ENCODE measurements at regions not wholly inside any gene's neighbourhood (a gene's known extent, or its start where the extent isn't known, plus 50 kb on each side); places are given as distances from the start of the nearest gene placed in this dataset.

- no peak for DNase-seq (ENCODE audit: low spot score)
Observed at GRCh38 chr4:26137288-26137687, 183.5 kb upstream of the RBPJ start.

- no peak for DNase-seq (ENCODE audit: low spot score)
Observed at GRCh38 chr4:26139310-26139924, 181.4 kb upstream of the RBPJ start.

DNA sequence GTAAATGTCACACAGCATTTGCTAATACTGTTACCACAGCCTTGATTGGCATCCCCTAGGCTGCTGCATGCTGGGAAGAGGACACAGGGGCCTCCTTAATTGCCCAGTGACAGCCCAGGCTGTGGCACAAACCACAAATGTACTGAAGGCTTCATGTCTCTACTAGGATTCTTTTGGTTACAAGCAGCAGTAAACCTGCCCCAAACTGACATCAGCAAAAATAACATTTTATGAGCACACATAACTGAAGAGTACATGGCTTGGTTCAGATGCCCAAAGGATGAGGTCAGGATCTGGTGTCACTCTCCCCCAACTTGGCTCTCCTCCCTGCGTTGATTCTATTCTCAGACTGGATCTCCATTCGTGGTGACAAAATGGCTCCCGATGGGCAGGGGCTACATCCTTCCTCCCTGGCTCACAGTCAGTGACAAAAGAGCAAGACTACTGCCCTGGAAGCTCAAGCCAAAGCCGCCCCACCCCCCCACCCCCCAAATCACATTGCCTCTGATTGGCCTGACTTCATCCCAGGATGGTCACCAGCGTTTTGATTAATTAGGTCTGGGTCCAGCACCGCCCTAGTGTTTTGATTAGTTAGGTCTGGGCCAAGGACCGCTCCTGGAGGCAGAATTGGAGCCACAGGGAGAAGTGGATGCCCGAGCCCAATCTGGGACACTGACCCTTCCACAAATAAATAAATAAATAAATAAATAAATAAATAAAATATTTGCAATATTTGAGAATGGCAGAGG is 180.5 kb upstream of the RBPJ start:
- peak; percentile 73 for DNase-seq (ENCODE audit: low spot score)

DNA sequence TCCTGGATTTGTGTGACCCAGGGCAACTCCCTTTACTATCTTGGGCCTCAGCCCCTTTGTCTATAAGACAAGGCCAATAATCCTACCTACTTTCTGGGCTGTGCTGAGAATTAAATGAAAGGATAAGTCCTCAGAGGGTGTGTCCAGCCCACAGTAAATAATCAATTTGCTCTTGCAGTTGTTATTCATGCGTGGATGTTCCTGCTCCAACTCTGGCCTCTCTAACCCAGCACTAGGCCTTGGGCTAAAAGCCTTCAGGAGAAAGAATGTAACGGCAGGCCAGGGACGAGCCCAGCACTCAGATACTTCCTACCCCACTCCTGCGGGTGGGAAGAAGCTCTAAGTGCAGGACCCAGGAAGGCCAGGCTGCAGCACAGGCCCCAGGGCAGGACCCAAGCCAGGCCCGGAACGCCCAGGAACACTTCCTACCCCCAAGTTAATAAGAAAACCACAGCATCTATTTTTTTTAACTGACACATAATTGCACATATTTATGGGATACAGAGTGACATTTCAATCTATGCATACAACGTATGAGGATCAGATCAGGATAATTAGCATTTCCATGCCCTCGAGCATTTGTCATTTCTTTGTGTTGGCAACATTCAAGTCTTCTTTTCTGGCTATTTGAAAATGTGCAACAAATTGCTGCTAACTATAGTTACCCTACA is 179.6 kb upstream of the RBPJ start:
- DNase-seq (ENCODE audit: low spot score) = no peak

- DNase-seq (ENCODE audit: low spot score) = peak; percentile 36
Observed at GRCh38 chr4:26141911-26142638, 178.7 kb upstream of the RBPJ start.

DNA sequence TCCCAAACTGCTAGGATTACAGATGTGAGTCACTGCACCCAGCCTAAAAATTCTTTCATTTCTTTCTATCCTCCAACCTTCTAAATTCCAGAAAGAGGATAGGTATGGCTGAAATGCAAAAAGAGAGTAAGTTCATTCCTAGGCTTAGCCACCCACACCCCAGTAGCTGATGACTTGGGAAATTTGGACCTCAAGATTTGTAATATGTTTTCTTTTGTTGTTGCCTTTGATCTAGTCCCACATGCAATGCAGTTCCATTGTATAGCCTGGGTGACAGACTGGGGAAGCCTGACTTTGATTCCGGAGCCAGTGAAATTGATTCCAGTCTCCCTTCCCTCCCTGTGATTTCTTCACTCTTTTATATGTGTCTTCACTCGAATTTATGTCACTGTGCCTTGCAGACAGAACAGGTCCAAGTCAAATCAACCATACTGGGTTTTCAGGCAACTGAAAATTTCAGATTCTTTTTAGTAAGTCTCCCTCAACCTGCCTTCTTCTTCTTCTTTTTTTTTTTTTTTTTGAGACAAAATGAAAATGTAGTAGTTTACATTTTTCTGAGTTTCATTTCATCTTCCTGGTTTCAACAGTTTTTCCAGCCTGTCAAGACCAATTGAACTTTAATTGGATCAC is 176.2 kb upstream of the RBPJ start:
- no peak for DNase-seq (ENCODE audit: low spot score)

DNA sequence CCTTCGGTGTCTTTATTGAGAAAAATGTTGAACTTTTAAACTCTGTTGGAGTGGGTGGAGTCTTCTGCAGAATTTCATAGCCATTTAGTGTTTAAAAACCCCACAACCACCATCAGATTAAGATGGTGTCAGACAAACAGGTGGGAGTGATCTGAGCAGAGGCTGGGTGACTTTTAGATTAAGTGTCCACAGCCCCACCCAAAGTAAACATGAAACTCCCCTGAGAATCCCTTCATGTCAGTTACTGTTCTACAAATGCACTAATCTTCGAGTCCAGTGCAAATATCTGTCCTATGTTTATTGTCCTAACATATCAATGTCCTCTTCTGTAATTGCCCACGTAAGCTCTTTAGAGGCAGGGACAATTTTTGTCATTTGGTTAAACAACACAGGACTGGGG is 175.6 kb upstream of the RBPJ start:
- no peak for DNase-seq (ENCODE audit: low spot score)

- DNase-seq (ENCODE audit: low spot score) = no peak
Observed at GRCh38 chr4:26148927-26149326, 171.9 kb upstream of the RBPJ start.

- DNase-seq (ENCODE audit: low spot score) = no peak
Observed at GRCh38 chr4:26150948-26151347, 169.9 kb upstream of the RBPJ start.

GRCh38 chr4:26151615-26152014 is 169.2 kb upstream of the RBPJ start:
- no peak for DNase-seq (ENCODE audit: low spot score)

DNA sequence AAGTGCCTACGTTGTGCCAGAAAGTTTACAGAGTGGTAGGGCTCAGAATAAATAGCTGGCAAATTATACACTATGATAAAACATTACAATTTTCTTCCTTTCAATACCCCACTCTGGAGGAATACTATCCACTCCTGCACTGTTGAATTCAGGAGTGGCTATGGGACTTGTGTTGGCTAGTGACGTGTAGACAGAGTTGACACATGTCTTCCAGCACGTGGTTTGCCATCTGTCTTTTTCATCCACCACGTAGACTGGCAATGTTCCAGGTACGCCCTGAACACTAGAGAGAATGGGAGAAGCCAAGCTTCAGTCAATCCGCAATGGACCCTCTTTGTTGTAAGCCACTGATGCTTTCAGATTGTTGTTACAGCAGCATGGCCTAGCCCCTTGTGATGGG is 168.8 kb upstream of the RBPJ start:
- no peak for DNase-seq (ENCODE audit: low spot score)

DNA sequence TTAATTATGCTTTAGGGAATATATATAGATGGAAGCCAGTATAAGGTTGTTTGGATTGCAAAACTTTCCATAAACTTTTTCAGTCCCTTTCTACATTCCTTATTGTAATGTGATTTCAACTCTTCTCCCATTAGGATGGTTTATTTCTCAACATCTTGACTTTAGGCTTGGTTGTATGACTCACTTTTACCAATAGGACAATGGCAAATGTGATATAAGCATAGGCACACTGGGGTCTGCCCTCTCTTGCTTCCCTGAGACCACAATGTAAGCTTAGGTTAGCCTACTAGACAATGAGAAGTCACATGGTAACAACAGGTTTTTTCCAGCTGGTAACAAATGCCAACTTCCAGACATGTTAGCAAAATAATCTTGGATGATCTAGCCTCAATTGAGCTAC is 163.3 kb upstream of the RBPJ start:
- peak; percentile 31 for DNase-seq (ENCODE audit: low spot score)

GRCh38 chr4:26160591-26160990 is 160.2 kb upstream of the RBPJ start:
- DNase-seq (ENCODE audit: low spot score) = no peak

DNA sequence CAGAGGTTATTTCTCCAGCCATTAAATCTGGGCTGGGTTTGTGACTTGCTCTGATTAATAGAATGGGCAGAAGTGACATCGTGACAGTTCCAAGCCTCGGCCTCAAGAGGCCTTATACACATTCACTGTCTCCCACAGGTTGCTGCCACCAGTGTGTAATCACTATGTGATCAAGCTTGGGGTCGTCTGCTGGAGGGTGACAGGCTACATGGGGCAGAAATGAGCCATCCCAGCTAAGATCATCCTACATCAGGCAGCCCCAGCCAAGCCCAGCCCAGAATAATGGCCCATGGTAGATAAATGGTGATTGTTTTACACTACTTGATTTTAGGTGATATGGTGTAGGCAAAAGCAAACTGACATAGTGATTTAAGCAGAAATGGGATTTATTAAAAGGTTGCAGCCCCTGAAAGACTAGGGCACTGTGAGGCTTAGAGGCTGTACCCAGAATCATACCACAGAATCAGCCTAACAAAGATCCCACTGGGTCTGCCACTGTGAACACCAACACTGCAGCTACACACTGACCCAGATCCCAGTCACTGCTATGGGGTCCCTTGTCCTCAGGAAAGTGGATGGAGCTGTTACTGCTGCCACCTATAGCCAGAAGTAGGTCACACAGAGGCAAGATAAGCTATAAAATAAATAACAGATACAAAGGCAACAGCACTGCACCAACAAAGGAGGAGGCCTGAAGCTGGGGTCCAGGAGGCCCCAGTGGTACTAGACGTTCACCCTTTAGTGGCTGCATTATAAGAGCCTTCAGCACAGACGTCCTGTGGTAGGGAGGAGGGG is 159.6 kb upstream of the RBPJ start:
- no peak for DNase-seq (ENCODE audit: low spot score)

DNA sequence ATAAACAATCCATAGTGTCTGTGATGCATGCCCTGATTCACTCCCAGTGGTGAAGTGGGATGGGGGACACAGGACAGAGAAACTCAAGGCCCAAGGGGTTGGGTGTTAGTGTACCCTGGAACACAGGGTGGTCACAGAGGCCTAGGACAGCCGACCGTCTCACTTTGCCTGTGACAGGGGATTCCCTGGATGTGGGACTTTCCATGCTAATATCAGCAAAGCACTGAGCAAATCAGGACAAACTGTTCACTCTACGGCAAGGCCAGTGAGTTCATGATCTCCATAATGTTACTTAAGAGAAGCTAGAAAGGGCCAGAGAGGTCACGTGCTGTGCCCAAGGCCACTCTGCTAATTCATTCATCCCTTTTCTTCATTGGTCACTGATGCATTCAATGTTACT is 158.7 kb upstream of the RBPJ start:
- no peak for DNase-seq (ENCODE audit: low spot score)

DNA sequence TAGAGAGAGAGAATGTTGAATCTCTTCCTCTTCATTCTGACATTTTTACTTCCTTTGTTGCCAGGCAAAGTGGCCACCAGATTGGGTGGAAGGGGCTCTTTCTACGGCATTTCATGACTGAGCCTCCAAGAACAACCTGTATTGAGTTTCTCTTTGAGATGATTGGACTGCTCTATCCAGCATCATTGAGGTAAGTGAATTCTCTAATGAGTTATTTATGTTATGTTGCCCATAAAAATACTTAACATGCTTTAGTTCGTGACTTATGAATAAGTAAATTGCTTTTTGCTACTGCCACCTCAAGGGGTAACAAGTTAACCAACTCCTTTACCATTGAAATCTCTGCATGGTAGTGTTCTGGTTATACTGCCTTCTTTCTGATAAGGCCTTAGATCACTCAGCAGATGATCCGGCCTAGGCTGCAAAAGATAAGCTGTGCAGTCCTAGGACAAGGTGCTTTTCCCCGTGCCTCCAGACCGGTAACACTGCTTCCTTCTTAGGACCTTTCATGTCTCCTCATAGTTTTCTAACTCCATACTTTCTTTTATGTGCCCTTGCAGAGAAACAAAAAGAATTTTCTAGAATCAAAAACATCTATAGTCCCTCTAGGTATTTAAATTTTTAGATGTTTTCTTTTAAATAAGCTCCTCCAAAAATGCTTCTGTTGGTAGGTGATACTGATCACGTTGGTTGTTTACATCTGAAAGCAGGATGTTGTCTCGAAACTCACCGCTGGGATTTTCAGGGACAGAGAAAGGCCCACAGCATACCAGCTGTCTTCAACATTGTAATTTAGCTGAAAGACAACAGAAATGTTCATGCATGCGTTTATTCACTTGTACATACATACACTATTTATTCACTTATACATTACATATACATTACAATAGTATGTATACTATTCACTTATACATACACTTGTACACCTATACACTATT is 157.1 kb upstream of the RBPJ start:
- no peak for DNase-seq (ENCODE audit: low spot score)

GRCh38 chr4:26171501-26171900 is 149.3 kb upstream of the RBPJ start:
- DNase-seq (ENCODE audit: low spot score) = no peak

- peak; percentile 84 for DNase-seq (ENCODE audit: low spot score)
Observed at GRCh38 chr4:26171941-26172340, 148.9 kb upstream of the RBPJ start.

DNA sequence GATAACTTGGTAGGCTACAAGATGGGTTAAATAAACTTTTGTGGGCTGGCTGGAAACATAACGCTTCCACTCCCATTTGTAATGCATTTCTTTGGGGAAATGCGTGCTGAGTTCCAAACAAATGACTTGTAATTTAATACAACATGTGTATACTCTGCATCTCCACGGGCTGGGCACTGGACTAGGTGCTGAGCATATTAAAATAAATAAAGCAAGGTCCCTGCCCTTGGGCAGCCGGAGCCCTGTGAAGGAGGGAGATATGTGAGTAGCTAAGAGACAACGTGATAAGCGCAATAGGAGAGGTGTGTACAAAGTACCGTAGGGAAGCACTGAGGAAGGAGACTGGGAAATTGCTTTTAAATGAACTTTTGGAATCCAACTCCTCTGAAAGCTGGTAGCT is 147.2 kb upstream of the RBPJ start:
- peak; percentile 94 for DNase-seq (ENCODE audit: low spot score)

GRCh38 chr4:26174027-26174426 is 146.8 kb upstream of the RBPJ start:
- no peak for DNase-seq (ENCODE audit: low spot score)

Measured in H4 (cell line).